ENCODE measurements at regions not wholly inside any gene's neighbourhood (a gene's known extent, or its start where the extent isn't known, plus 50 kb on each side); places are given as distances from the start of the nearest gene placed in this dataset.

DNA sequence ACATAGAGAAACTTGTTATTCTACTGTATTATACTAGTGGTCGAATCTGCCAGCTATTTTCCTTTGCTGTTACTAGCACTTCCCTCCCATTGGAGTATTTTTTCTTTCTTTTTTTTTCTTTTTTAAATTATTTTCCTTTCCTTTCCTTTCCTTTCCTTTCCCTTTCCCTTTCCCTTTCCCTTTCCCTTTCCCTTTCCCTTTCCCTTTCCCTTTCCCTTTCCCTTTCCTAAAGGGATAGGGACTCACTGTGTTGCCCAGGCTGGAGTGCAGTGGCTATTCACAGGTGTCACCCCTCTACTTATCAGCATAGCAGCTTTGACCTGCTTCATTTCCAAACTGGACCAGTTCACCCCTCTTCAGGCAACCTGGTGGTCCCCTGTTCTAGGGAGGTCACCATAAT is 212.6 kb upstream of the SP4 start:
- no CpG with 5 or more reads among the region's 1 CpG for WGBS, 2 experiments (ENCODE audit: extremely low coverage in 2 of 2, insufficient read length in 1 of 2)

More for the DNA sequence above, 212.6 kb upstream of the SP4 start:
- Histone ChIP-seq H4K5ac (ENCODE audit: low read depth, low read length) (no peak overlapping the region), H2AFZ (replicated peaks; ENCODE audit: low read length, poor library complexity) (no peak overlapping the region), H3K36me3 (ENCODE audit: control insufficient read depth, insufficient read depth, low read length) (no peaks in the 10 kb centered on the region), H3K56ac (ENCODE audit: extremely low read depth, insufficient read depth, low read length) (no peak overlapping the region), H3K4me1 (ENCODE audit: control insufficient read depth, insufficient read depth, low read length) (no peaks in the 10 kb centered on the region), H3K4me3 (ENCODE audit: insufficient read depth, low read depth, low read length) (no peak overlapping the region), H2AK5ac (ENCODE audit: low read depth, low read length) (no peak overlapping the region), H3K9me3 (ENCODE audit: control insufficient read depth, insufficient read depth, low read length) (peaks cover 6% of the 10 kb centered on the region; the same call in 1 of the 2 replicates), H4K91ac (ENCODE audit: insufficient read depth, low read depth, low read length) (no peak overlapping the region), H2BK15ac (ENCODE audit: low read depth, low read length) (no peak overlapping the region), H3K18ac (ENCODE audit: low read depth, low read length) (no peak overlapping the region), H3K14ac (replicated peaks; ENCODE audit: low read depth, low read length) (no peak overlapping the region), H2AK9ac (replicated peaks; ENCODE audit: low read depth, low read length, poor library complexity) (no peak overlapping the region), H4K20me1 (ENCODE audit: insufficient read depth, low read length) (no peaks in the 10 kb centered on the region), H3K9me1 (ENCODE audit: insufficient read depth, low read length) (no peaks in the 10 kb centered on the region), H3K9ac (ENCODE audit: low read depth, low read length) (no peak overlapping the region), H3K79me1 (ENCODE audit: low read depth in 1 of 2, low read length in 2 of 2) (no peaks in the 10 kb centered on the region), H3K27ac (ENCODE audit: insufficient read depth, low read length) (no peak overlapping the region), H2BK120ac (ENCODE audit: low read depth, low read length) (no peak overlapping the region), H3K4me2 (ENCODE audit: low read depth, low read length) (no peak overlapping the region), H3K4ac (ENCODE audit: low read depth, low read length) (no peak overlapping the region), H2BK5ac (ENCODE audit: low read depth, low read length, poor library complexity, severe bottlenecking) (no peak overlapping the region), H2BK20ac (ENCODE audit: low read depth, low read length) (no peak overlapping the region), H3K27me3 (ENCODE audit: control insufficient read depth, insufficient read depth, low read length) (no peaks in the 10 kb centered on the region), H4K8ac (ENCODE audit: low read depth in 2 of 2, low read length in 2 of 2) (no peak overlapping the region), H3K23ac (ENCODE audit: low read depth, low read length) (no peak overlapping the region)
- in situ Hi-C loops (cut with MboI; ENCODE audit: low sequenced_read_pairs) (no loop called here), intact Hi-C loops (cut with micrococcal nuclease) (no loop called here), dilution Hi-C loops (cut with HindIII; ENCODE audit: low sequenced_read_pairs, unreplicated experiment) (no loop called here)
- TF ChIP-seq MAFK (IDR thresholded peaks at IDR 0.05; ENCODE audit: low read depth, low read length), result no peak
- TF ChIP-seq, protein P1, sequence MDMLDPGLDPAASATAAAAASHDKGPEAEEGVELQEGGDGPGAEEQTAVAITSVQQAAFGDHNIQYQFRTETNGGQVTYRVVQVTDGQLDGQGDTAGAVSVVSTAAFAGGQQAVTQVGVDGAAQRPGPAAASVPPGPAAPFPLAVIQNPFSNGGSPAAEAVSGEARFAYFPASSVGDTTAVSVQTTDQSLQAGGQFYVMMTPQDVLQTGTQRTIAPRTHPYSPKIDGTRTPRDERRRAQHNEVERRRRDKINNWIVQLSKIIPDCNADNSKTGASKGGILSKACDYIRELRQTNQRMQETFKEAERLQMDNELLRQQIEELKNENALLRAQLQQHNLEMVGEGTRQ (IDR thresholded peaks at IDR 0.05; ENCODE audit: low read depth, low read length), result no peak
- TF ChIP-seq MAZ (IDR thresholded peaks at IDR 0.05; ENCODE audit: borderline replicate concordance, low read depth, low read length), result no peak
- TF ChIP-seq BHLHE40 (IDR thresholded peaks at IDR 0.05; ENCODE audit: low read depth, low read length), result no peak
- no peak for TF ChIP-seq NFE2L2 (IDR thresholded peaks at IDR 0.05; ENCODE audit: low read depth, low read length)
- no peak for TF ChIP-seq POLR2A (IDR thresholded peaks at IDR 0.05; ENCODE audit: low read depth, low read length)
- no peak for TF ChIP-seq SMC3 (IDR thresholded peaks at IDR 0.05; ENCODE audit: low read depth, low read length)
- ChIA-PET CTCF (no interaction called here), POLR2A (ENCODE audit: unreplicated experiment) (no interaction called here)
- DNase-seq, result no peak
- ATAC-seq (ENCODE audit: low read depth), result no peak
- no TSS peak for BruUV-seq (replicated peaks)
